RWPE1 (cell line): ENCODE measurements at regions not wholly inside any gene's neighbourhood (a gene's known extent, or its start where the extent isn't known, plus 50 kb on each side); places are given as distances from the start of the nearest gene placed in this dataset.

ENCODE experiments used
- CTCF ChIA-PET: fragments of 350-600 bp; sonication (Branson Sonifier 250); formaldehyde crosslinking; extraction: SDS; loops from one replicate; lab custom pipeline; 2021; lab: Yijun Ruan, JAX
- POLR2A ChIA-PET: fragments of 400-600 bp; formaldehyde crosslinking; extraction: SDS; loops from one replicate; lab custom pipeline; 2020; ENCODE audit warnings: antibody characterized with exemption; ENCODE audit not compliant: low non-redundant PET; lab: Yijun Ruan, JAX
- DNase-seq: peaks from one replicate; pipeline ENCODE4 v3.0.0; 2012; ENCODE audit warnings: low spot score
- H3K27ac ChIP-seq: fragments of 450-650 bp; 2 replicates; pipeline ENCODE4 v1.5.1; 2017
- CTCF ChIP-seq: fragments of 450-650 bp; conservative IDR thresholded peaks from 2 replicates; pipeline ENCODE4 v1.5.1; 2017; ENCODE audit warnings: low read depth, mild to moderate bottlenecking

GRCh38 chr5:68465934-68466551 is 250.5 kb downstream of the PIK3R1 start:
- no peak for DNase-seq
- TF ChIP-seq CTCF: no peak
- no peak overlapping the region for H3K27ac ChIP-seq
- CTCF ChIA-PET: interaction anchor here (0.6 to 0.7 kb wide), 3 partner anchors 224 to 483 kb away, joined by 3 to 4 read pairs (median 3); no protein-coding TSS in a partner anchor
- POLR2A ChIA-PET: no interaction called here

- peak overlapping the region; percentile 62 for H3K27ac ChIP-seq
- CTCF ChIA-PET: interaction anchor here (0.7 to 1.0 kb wide), 2 partner anchors 181 to 1301 kb away, joined by 3 to 4 read pairs; no protein-coding TSS in a partner anchor
- no peak for DNase-seq
- POLR2A ChIA-PET: no interaction called here
- no peak for TF ChIP-seq CTCF
Measured at GRCh38 chr5:68467208-68467607, 251.7 kb downstream of the PIK3R1 start.

- DNase-seq: no peak
- no peak overlapping the region for H3K27ac ChIP-seq
- ChIA-PET POLR2A (no interaction called here), CTCF (interaction anchor here (1.0 kb wide), 1 partner anchor 181 kb away, joined by 3 read pairs; no protein-coding TSS in a partner anchor)
- no peak for TF ChIP-seq CTCF
Measured at GRCh38 chr5:68467794-68468193, 252.2 kb downstream of the PIK3R1 start.

- POLR2A ChIA-PET: no interaction called here
Measured at GRCh38 chr5:68468322-68468721, 252.8 kb downstream of the PIK3R1 start.

GRCh38 chr5:68475476-68475983 is 260.0 kb downstream of the PIK3R1 start:
- ChIA-PET POLR2A (no interaction called here), CTCF (no interaction called here)
- DNase-seq: no peak
- no peak overlapping the region for H3K27ac ChIP-seq
- no peak for TF ChIP-seq CTCF

More at GRCh38 chr5:68468322-68468721, 252.8 kb downstream of the PIK3R1 start:
- CTCF ChIA-PET: interaction anchor here (1.0 kb wide), 1 partner anchor 182 kb away, joined by 3 read pairs; no protein-coding TSS in a partner anchor
- no peak for DNase-seq
- TF ChIP-seq CTCF: no peak
- no peak overlapping the region for H3K27ac ChIP-seq

- ChIA-PET CTCF (interaction anchor here (0.5 to 1.2 kb wide), 3 partner anchors 23 to 235 kb away, joined by 3 to 5 read pairs (median 3); no protein-coding TSS in a partner anchor), POLR2A (no interaction called here)
- TF ChIP-seq CTCF: no peak
- H3K27ac ChIP-seq: no peak overlapping the region
- DNase-seq: no peak
Measured at GRCh38 chr5:68476854-68477253, 261.3 kb downstream of the PIK3R1 start.
